Stimulated activated CD4-positive, alpha-beta T cell treated with anti-CD3 and anti-CD28 coated beads, Interleukin-1b, Interleukin-23, amount 100 ng/mL, for 4 hours (primary cell): ENCODE measurements at regions not wholly inside any gene's neighbourhood (a gene's known extent, or its start where the extent isn't known, plus 50 kb on each side); places are given as distances from the start of the nearest gene placed in this dataset.

Experiments used
- DNase-seq, 2 donors: peaks; one replicate each; pipeline ENCODE4 v3.0.0-alpha.2; 2020; ENCODE audit warnings: low read depth in 2 of 2

GRCh38 chr14:71497645-71498086 is 434.6 kb upstream of the RGS6 start:
- no peak for DNase-seq

GRCh38 chr14:71498212-71498611 is 434.0 kb upstream of the RGS6 start:
- no peak for DNase-seq

GRCh38 chr14:71499018-71499417 is 433.2 kb upstream of the RGS6 start:
- no peak for DNase-seq

- DNase-seq: no peak
Measured at GRCh38 chr14:71507681-71508080, 424.5 kb upstream of the RGS6 start.

GRCh38 chr14:71508901-71509300 is 423.3 kb upstream of the RGS6 start:
- DNase-seq: no peak

GRCh38 chr14:71511152-71511551 is 421.1 kb upstream of the RGS6 start:
- DNase-seq: no peak

- DNase-seq: no peak
Measured at GRCh38 chr14:71514941-71515919, 417.0 kb upstream of the RGS6 start.

GRCh38 chr14:71521238-71522135 is 410.7 kb upstream of the RGS6 start:
- DNase-seq: no peak

- no peak for DNase-seq
Measured at GRCh38 chr14:71523630-71524319, 408.5 kb upstream of the RGS6 start.

- DNase-seq: no peak
Measured at GRCh38 chr14:71524320-71524982, 407.8 kb upstream of the RGS6 start.

GRCh38 chr14:71525663-71526221 is 406.5 kb upstream of the RGS6 start:
- no peak for DNase-seq

GRCh38 chr14:71526388-71526787 is 405.8 kb upstream of the RGS6 start:
- no peak for DNase-seq

- DNase-seq: no peak
Measured at GRCh38 chr14:71527838-71528237, 404.4 kb upstream of the RGS6 start.

GRCh38 chr14:71529848-71530247 is 402.4 kb upstream of the RGS6 start:
- no peak for DNase-seq

- DNase-seq: no peak
Measured at GRCh38 chr14:71532344-71532743, 399.9 kb upstream of the RGS6 start.

- DNase-seq: no peak
Measured at GRCh38 chr14:71532790-71533189, 399.4 kb upstream of the RGS6 start.

GRCh38 chr14:71533390-71533789 is 398.8 kb upstream of the RGS6 start:
- no peak for DNase-seq

GRCh38 chr14:71533800-71534199 is 398.4 kb upstream of the RGS6 start:
- no peak for DNase-seq

- no peak for DNase-seq
Measured at GRCh38 chr14:71534506-71534905, 397.7 kb upstream of the RGS6 start.

GRCh38 chr14:71536015-71536740 is 396.1 kb upstream of the RGS6 start:
- DNase-seq: no peak
